Fibroblast of gingiva (primary cell): ENCODE measurements at regions not wholly inside any gene's neighbourhood (a gene's known extent, or its start where the extent isn't known, plus 50 kb on each side); places are given as distances from the start of the nearest gene placed in this dataset.
"Not testable (repeated sequence)": the region's sequence is repeated elsewhere in the genome, so short reads cannot be mapped to it uniquely, and the experiment has no call there.

Experiments used
- DNase-seq: peaks from one replicate; pipeline ENCODE4 v3.0.0-alpha.2; 2011; ENCODE audit warnings: low read depth

GRCh38 chr5:119694284-119694683 is 64.9 kb downstream of the FAM170A start:
- DNase-seq, result no peak

DNA sequence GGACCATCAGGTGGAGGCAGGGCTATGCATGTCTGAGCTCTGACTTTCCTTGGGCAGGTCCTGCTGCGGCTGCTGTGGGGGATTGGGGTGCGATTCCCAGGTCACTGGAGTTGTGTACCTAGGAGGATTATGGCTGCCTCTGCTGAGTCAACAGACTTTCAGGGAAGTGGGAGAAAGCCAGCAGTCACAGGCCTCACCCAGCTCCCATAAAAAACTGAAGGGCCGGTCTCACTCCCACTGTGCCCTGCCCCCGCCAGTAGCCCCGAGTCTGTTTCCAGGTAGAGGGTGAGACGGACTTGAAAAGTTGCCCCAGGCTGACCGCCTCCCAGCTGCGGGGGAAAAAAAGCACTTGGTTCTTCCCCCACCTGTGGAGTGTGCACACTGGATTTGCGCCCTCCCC is 76.7 kb downstream of the FAM170A start:
- DNase-seq, result no peak

GRCh38 chr5:119708076-119708790 is 78.9 kb downstream of the FAM170A start:
- no peak for DNase-seq

GRCh38 chr5:119721775-119722174 is 92.4 kb downstream of the FAM170A start:
- no peak for DNase-seq

DNA sequence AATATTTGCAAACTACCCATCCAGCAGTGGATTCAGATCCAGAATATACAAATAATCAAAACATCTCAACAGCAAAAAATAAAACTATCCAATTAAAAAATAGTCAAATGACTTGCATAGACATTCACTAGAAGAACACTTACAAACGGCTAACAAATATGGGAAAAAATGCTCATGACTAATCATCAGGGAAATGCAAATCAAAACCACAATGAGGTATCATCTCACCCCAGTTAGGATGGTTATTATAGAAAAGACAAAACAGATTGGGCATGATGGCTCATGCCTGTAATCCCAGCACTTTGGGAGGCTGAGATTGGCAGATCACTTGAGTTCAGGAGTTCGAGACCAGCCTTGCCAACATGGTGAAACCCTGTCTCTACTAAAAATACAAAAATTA is 95.9 kb downstream of the FAM170A start:
- peak; percentile 10 for DNase-seq

- DNase-seq, result no peak
Measured at GRCh38 chr5:119726544-119726943, 97.2 kb downstream of the FAM170A start.

DNA sequence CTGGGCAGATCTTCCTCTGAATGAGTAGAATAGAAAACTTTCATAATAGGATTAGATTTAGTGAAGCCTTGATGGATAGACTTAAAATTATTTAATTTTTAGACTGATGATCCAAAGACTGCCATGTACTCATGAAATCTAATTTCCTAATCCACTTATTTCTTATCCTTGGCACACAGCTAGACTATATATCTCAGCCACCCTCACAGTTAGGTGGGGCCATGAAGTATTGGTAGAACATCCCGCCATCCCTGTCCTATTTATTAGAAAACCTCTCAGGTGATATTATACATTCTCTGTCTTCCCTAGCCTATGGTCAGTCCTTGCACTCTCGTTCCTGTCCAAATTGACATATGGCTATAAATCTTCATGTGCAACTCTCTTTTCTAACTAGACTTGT is 110.9 kb downstream of the FAM170A start:
- no peak for DNase-seq

- DNase-seq, result no peak
Measured at GRCh38 chr5:119741691-119742090, 112.3 kb downstream of the FAM170A start.

DNA sequence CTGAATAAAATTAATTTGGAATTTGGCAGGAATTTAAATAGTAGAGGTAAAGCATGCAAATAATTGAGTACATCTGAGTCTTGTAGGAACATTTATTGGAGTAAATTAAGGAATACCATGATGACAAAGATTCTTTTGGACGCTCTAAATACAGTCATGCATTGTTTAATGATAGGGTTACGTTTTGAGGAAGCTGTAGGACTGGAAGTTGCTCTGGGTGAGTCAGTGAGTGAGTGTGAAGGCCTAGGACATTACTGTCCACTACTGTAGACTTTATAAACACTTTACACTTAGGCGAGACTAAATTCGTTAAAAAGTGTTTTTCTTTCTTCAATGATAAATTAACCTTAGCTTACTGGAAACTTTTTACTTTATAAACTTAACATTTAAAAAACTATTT is 113.0 kb downstream of the FAM170A start:
- no peak for DNase-seq

- DNase-seq, result peak; percentile 13
Measured at GRCh38 chr5:119743927-119744326, 114.6 kb downstream of the FAM170A start.

DNA sequence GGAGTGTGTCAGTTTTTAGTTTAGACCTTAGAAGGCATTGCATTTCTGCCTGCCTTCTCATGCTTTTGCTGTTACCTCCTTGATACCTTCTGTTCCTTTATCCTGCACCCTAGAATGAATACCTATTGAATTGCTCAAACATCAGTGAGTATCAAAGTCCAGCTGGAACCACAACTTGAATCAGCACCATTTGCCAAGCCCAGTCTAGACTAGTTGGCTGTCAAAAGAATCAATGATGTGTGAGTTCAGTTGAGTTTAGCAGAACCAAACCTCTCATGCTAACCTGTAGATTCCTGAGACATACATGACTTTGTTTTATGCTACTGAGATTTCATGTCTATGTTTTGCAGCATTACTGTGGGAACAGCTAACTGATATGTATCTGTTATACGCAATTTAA is 116.6 kb downstream of the FAM170A start:
- no peak for DNase-seq

- no peak for DNase-seq
Measured at GRCh38 chr5:119746984-119747383, 117.6 kb downstream of the FAM170A start.

DNA sequence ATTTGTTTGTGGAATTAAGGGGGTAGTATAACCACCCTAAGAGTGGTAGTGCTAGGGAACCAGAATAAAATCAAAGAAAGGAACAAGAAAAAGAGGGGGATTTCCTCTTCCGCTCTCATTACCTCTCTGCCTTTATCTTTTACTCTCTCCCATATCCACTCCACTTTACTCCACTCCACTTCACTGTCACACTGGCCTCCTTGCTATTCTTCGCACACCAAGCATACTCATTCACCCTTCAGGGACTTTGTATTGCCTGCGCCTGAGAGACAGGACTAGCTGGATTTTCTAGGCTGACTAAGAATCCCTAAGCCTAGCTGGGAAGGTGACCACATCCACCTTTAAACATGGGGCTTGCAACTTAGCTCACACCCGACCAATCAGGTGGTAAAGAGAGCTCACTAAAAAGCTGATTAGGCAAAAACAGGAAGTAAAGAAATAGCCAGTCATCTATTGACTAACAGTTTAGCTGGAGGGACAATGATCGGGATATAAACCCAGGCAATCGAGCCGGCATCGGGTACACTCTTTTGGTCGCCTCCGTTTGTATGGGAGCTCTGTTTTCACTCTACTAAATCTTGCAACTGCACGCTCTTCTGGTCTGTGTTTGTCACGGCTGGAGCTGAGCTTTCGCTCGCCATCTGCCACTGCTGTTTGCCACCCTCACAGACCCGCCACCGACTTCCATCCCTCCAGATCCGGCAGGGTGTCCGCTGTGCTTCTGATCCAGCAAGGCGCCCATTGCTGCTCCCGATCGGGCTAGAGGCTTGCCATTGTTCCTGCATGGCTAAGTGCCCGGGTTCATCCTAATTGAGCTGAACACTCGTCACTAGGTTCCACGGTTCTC is 121.8 kb downstream of the FAM170A start:
- DNase-seq, result no peak

- no peak for DNase-seq
Measured at GRCh38 chr5:119751734-119752094, 122.4 kb downstream of the FAM170A start.

GRCh38 chr5:119752921-119753886 is 123.8 kb downstream of the FAM170A start:
- DNase-seq, result no peak

GRCh38 chr5:119754825-119755224 is 125.5 kb downstream of the FAM170A start:
- not testable (repeated sequence) for DNase-seq

DNA sequence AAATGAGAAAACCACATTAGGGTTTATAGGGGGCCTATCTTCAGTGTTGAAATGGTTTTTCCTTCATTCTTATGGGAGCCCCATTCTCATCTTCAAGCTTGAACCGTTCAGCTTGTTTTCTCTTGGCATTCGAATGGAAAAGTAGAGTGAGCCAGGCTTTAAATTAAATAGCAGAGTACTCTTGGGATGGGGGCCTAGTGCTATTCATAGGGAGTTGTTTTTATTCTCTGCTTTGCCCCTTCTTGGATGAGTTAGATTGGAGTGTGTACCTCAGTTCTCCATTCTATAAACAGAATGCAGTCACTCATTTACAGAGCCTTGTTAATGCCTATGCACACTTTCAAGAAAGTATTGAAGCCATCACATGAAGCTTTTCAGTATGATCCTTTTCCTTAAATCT is 127.9 kb downstream of the FAM170A start:
- DNase-seq, result no peak

GRCh38 chr5:119769695-119770693 is 140.6 kb downstream of the FAM170A start:
- not testable (repeated sequence) for DNase-seq

GRCh38 chr5:119780145-119780544 is 150.8 kb downstream of the FAM170A start:
- not testable (repeated sequence) for DNase-seq

DNA sequence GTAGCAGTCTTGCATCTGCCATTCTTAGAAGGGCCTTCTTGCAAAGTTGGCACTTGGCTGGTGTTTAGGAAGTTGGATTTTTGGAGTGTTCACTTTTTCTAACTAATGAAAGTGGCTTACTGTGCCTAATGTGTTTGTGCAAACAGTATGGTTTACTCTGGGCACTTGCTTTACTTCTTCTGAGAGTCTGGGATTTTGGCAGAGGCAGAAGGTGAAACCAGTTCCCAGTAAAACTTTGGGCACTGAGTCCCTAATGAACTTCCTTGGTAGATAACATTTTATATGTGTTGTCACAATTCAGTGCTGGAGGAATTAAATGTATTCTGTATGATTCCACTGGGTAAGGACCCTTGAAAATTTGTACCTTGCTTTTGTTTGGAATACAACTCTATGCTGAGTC is 155.7 kb downstream of the FAM170A start:
- DNase-seq, result no peak
